Coronary artery (tissue), 2 donors: ENCODE measurements at regions not wholly inside any gene's neighbourhood (a gene's known extent, or its start where the extent isn't known, plus 50 kb on each side); places are given as distances from the start of the nearest gene placed in this dataset.

Experiments
- DNase-seq: peaks from one replicate; pipeline ENCODE4 v3.0.0-alpha.2; 2017; ENCODE audit warnings: low spot score
- H3K27ac ChIP-seq, 2 donors: fragments of 200-600 bp; sonication (generic); one replicate each; pipeline ENCODE4 v1.5.1; 2016 to 2019
- H3K4me3 ChIP-seq: fragments of 200-600 bp; sonication (generic); 2 replicates; pipeline ENCODE4 v1.5.1; 2016; ENCODE audit warnings: mild to moderate bottlenecking, moderate library complexity
- TF ChIP-seq, protein P1 (sequence below): fragments of 200-600 bp; sonication (generic); IDR thresholded peaks from one replicate; pipeline ENCODE4 v1.5.1; 2019; ENCODE audit warnings: antibody characterized with exemption

DNA sequence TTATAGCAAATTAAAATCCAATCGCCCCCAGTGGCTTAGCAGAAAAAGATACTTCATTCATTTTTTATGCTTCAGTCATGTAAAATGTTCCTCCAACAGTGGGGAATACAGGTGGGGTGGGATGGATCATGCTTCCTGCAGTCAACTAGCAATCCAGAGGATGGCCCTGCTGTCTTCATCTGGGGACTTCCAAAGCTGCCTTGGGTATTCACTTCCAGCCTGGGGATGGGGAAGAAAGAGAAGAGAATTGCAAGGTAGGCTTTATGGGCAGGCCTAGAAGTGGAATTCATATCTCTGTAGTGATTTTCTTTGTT lies 354.8 kb upstream of the SLCO3A1 start:
- Histone ChIP-seq H3K4me3 (no peak overlapping the region), H3K27ac (no peak overlapping the region)
- no peak for DNase-seq
- TF ChIP-seq, protein P1, sequence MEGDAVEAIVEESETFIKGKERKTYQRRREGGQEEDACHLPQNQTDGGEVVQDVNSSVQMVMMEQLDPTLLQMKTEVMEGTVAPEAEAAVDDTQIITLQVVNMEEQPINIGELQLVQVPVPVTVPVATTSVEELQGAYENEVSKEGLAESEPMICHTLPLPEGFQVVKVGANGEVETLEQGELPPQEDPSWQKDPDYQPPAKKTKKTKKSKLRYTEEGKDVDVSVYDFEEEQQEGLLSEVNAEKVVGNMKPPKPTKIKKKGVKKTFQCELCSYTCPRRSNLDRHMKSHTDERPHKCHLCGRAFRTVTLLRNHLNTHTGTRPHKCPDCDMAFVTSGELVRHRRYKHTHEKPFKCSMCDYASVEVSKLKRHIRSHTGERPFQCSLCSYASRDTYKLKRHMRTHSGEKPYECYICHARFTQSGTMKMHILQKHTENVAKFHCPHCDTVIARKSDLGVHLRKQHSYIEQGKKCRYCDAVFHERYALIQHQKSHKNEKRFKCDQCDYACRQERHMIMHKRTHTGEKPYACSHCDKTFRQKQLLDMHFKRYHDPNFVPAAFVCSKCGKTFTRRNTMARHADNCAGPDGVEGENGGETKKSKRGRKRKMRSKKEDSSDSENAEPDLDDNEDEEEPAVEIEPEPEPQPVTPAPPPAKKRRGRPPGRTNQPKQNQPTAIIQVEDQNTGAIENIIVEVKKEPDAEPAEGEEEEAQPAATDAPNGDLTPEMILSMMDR = no peak

DNA sequence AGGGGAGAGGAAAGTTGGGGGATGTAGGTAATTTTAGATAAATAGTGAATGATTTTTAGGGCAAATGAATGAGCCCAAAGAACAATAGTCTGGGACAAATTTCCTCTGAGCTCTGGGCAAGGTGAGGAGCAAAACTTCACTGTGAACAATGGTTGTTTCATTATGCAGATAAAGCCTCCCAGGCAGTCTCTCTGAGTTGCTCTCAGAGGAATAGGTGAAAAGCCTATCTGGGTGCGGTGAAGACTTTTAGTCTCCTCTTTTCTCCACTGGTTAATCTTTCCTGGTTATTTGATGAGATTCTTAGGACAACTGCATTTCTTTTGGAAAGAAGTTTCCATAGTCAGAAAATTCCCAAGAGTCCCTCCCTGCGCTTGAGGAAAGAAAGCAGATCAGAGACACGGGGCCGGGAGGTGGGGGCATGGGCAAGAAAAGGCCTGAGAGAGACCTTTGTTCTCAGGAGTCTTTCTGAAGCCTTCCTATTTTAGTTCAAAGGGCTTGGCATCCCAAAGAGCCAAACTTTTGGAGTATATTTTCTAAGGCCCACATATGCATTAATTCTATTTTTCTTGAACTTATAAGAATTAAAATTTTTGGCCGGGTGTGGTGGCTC lies 353.6 kb upstream of the SLCO3A1 start:
- Histone ChIP-seq H3K27ac (no peak overlapping the region), H3K4me3 (no peak overlapping the region)
- DNase-seq = no peak
- TF ChIP-seq, protein P1 = no peak

DNA sequence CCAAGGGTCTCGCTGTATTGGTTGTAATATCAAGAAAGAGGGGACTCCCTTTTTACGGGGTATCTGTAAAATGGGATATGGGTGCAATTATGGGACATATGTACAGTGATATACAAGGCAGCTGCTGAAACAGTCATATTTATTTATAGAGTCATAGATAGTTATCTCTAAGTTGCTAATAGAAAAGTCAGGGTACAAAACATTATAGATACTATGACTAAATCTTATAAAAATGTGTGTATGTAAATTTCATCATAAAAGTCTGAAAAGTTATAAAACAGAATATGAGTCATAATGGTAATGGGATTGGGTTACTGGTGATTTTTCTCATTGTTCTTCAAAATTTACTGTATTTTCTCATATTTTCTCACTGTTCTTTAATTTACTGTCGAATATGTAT lies 344.9 kb upstream of the SLCO3A1 start:
- TF ChIP-seq, protein P1 = no peak
- Histone ChIP-seq H3K27ac (no peak overlapping the region), H3K4me3 (no peak overlapping the region)
- no peak for DNase-seq

DNA sequence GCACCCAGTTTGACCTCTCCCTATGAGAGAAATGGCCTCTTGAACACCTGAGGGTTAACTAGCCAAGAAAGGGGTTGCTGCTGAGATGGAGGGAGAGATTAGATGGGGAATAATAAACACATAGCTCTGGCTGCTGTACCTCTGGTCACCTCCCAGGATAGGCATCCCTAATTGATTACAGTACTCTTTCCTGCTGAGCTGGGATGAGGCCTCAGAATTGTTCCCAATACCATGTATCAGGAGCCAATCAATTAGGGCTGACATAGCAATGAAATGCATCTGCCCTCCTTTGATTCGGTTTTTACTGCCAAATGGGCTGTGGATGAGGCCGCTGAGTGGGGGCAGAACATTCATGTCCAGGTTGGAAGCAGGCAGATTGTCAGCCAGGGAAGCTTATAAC lies 339.4 kb upstream of the SLCO3A1 start:
- Histone ChIP-seq H3K4me3 (no peak overlapping the region), H3K27ac (no peak overlapping the region)
- no peak for DNase-seq
- TF ChIP-seq, protein P1 = no peak

DNA sequence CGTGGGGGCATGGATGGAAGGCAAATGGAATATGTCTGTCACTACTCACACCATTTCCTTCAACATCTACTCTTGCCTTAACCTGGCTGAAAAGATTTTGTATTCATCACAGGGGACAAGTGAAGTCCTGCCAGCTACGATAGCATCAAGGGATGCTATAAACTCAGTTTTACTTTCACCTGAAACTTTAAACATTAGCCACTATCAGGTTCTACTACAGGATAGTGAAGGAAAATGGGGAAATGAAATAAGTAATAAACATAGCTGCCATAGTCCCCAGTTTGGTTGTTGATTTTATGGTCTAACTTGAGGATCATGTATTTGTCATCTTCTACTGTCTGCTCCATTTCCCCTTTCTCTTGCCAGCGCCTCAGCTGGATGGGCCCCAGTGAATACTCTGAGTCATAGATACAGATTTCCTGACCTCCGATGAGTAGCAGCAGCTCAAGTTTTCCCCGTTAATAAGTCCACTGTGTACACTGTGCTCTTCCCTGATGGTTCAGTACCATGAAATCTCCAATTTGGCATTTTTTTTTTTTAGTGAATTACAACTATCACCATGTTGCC lies 338.2 kb upstream of the SLCO3A1 start:
- DNase-seq = no peak
- H3K4me3 ChIP-seq = no peak overlapping the region
- no peak overlapping the region for H3K27ac ChIP-seq
- TF ChIP-seq, protein P1 = no peak

DNA sequence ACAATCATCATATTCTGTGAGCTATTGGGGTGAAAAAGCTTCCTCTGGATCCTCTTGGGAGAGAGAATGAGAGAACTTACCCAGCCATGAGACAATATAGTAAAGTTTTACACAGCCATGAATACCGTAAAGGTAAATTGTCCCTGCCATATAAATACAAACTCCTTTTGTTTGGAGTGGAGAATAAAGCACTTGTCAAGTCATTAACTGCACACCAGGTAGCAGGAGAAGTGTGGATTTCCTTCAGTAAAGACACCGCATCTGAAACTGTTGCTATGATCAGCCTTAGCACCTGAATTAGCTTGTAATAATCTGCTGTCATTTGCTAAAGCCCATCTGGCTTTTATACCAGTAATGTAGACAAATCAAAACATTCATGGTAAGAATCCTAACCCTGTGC lies 336.6 kb upstream of the SLCO3A1 start:
- H3K4me3 ChIP-seq = no peak overlapping the region
- TF ChIP-seq, protein P1 = no peak
- DNase-seq = no peak
- no peak overlapping the region for H3K27ac ChIP-seq

DNA sequence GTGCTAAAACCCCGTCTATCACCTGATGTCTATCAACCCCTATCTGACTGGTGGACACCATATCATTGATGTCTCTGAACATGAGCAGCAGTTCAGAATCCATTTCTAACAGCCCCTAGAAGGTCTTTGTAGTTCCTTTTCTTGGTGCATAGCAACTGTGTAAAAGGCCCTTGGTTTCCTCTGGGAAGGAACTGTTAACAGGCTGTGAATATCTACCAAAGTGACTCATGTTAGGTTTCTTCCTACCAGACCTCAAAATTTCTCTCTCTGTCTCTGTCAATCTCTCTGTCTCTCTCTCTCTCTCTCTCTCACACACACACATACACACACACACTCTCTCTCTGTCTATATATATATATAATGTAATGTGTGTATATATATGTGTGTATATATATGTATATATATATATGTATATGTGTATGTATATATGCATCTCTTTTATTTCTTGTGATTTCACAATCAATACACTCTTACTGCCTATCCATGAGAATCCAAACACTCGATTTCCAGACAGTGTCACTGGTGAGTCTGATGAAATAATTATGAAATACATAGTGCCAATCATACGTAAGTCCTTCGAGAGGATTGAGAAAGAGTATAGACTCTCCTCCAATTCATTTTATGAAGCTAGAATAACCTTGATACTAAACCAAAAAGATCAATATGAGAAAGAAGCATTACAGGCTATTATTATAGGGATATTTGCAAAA lies 335.9 kb upstream of the SLCO3A1 start:
- DNase-seq = no peak
- H3K4me3 ChIP-seq = no peak overlapping the region
- TF ChIP-seq, protein P1 = no peak
- no peak overlapping the region for H3K27ac ChIP-seq
